Loucy (cell line): ENCODE measurements at regions not wholly inside any gene's neighbourhood (a gene's known extent, or its start where the extent isn't known, plus 50 kb on each side); places are given as distances from the start of the nearest gene placed in this dataset.

ENCODE experiments used
- CTCF ChIP-seq: fragments of 200-600 bp; sonication (generic); conservative IDR thresholded peaks from 2 replicates; pipeline ENCODE4 v1.5.1; 2014; ENCODE audit warnings: mild to moderate bottlenecking, antibody characterized with exemption, low read length
- EZH2phosphoT487 ChIP-seq: fragments of 200-600 bp; IDR thresholded peaks from 2 replicates; pipeline ENCODE4 v1.6.1; 2018; ENCODE audit warnings: antibody characterized with exemption, mild to moderate bottlenecking, moderate library complexity, borderline replicate concordance

- TF ChIP-seq CTCF (no peak), EZH2phosphoT487 (no peak)
These were observed 103.3 kb upstream of the OSR1 start for GRCh38 chr2:19461504-19462255.
